Fibroblast of skin of abdomen (primary cell): ENCODE measurements at regions not wholly inside any gene's neighbourhood (a gene's known extent, or its start where the extent isn't known, plus 50 kb on each side); places are given as distances from the start of the nearest gene placed in this dataset.

Experiments
- DNase-seq: peaks from one replicate; pipeline ENCODE4 v3.0.0-alpha.2; 2013

DNA sequence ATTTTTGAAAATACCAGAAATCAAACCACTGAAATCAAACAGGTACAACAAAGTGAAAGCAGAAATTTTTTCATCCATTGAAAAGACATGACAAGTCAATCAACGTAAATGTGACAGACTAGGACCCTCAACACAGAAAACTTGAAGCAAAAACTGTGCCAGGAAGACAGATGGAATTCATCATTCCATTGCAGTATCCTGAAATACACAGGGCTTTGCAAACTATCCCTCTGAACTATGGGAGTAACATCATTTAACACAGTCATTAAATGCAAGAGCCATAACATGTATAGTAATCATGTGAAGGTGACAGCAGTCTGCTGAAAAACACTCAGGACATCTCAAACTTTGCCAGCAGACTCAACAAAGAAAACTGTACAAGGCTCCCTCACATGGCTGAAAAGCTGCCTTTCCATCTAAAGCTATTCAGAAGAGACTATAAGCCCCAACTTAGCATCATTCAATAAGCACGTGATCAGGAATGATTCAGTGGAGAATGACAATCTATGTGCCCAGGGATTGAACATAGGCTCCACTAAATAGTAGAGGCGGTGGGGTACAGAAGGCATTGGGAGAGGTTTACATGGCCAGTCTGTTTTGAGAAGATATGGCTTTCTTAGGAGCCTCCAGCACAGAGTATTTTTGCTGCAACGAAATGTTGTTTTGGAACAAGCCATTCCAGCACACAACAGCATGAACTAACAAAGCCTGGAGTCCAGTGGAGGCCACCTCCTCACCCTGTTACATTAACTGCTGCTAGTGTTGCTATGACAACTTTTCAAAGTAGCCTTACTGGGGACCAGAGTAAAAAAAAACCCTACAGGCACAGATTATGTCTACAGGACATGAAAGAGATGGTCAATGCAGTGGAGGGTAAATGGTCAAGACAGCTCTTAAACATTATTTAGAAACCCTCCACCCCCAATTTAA, 274.5 kb upstream of the NOCT start:
- no peak for DNase-seq

DNA sequence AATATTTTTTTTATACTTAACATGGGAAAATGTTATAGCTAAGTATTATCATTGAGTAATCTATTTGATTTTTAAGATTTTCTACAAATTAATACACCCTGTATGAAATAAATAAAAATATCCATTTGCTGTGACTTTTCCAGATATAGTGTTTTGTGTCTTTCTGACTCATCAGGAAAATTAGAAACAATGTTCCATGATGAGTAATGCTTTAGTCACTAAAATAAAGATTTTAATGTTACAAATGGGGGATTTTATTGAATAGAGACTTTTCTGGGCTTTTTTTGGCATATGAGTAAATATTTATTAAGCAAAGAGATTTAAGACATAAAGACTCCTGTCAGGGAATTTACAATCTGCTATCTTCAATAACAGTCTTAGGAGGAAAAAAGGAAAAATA, 279.2 kb upstream of the NOCT start:
- DNase-seq: peak; percentile 39

DNA sequence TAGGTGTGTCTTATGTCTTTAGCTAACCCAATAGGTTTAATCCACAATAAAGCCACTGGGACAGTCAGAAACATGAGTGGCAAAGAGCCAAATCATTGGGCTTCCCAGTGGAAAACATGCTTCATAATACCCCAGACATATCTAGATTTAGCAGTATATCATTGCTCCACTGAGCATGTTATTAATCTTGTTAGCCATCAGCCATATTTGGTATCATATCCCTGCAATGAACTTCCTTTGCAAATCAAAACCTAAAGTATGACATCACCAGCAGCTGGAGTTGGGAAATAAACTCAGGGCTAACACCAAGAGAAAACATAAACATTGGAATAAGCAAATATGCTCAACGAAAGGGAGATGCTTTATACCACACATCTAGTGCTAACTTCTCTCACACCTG, 280.8 kb upstream of the NOCT start:
- DNase-seq: peak; percentile 64

DNA sequence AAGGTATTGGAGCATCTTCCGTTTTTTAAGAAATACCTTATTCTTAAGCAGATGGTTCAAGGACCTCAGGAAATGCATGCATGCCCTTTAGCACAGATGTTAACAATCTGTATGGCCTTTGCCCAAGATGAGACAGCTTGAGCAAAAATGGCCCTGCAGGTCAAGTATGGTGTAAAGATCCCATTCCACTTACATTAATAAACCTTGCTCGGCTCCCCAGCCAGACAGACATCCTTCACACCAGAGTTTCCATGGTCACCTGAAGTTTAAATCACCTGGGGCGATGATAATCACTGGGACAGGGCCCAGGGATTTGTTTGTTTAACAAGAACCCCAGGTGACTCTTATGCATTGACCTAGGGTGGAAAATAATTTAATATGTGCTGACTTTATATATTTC, 287.0 kb upstream of the NOCT start:
- DNase-seq: no peak

DNA sequence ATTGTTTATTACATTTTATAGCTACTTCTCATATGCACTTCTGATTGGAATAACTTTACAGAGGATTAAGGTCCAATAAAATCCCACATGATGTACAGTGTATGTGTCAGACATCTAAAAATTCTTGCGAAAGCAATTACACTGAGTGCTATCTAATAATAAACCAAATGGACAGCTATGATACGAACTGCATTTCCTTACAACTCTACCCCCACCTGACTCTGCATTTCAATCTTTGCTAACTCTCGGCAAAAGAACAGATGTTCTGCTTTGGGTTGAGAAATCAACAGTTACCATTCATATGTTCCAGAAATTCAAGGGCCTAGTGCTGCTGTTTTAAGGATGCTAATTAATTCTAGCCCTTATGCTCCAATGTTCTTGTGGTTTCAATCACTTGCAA, 287.9 kb upstream of the NOCT start:
- peak; percentile 50 for DNase-seq

DNA sequence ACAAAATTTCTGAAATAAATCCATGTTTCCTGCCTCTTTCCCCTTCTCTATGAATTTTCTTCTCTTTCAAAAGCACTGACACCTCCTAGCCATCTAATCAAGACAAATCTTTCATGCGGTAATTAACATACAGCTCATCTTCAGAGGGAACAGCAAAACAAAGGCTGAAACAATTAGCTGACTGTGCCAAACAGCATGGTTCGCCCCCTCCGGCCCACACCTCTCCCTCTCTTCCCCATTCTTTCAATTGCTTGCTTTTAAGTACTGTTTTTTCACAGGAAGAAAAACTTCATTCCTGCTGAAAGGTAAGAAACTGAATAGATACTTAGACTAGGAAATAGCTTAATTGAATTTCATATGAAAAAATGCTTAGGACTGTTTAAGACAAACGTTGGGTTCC, 291.1 kb upstream of the NOCT start:
- DNase-seq: no peak

DNA sequence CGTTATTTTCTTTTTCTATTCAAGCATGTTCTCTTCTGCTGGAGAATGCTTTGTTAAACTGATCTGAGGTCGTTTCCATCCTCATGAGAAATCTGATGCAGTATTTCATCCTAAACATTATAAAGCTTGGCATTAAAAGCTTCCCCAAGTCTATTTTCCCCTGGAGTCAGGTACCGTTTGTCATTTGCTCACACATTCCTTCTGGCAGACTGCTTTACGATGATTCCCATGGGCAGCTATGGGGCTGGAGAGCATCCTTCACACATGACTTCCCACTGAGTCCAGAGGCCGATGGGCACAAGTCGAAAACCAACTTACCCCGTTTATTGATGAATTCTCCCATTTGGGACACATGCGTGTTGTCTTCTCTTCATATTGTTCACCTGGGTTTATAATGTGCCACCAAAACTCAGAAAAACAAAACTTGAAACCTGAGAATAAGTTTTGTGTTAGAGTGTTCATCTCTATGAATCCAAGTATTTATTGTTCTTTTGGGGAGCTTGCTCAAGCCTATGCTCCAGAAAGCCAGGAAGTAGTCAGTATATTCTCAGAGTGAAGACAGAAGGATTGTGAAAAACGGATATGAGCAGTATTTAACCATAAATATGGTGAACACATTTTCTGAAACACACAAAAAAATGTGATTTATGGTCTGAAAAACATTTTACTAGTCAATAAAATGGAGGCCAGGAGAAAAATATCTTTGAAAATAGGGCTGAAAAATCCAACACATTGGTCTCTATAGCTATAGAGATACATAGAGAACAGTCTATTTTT, 298.8 kb upstream of the NOCT start:
- DNase-seq: peak; percentile 31

DNA sequence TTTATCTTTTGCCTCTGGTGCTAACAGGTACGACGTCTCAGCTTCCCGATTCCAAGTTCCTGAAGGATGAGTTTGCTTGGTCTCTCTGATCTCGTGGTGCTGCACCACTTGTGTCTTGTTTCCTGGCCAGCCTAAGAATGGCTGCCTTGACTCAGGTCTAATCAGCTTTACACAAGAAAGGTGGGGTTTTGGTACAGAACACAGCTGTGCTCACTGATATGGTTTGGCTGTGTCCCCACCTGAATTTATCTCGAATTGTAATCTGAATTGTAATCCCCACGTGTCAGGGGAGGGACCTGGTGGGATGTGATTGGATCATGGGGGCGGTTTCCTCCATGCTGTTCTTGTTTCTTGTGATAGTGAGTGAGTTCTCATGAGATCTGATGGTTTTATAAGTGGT, 305.3 kb upstream of the NOCT start:
- no peak for DNase-seq

DNA sequence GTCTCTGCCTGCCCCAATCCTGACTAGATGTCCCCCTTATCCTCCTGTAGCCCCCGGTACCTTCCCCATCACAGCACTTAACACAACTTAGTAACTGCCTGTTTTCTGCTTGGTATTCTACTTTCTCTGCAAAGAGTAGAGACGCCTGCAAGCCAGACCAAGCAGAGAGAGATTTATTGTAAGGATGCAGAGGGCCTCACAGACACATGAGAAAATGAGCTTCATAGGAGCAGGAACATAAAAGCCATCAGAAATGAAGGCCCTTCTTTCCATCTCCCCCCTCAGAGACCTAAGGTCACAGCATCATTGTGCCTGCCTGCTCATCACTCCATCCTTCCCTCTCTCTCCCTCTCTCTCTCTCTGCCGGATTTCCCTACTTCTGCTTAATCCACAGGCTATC, 305.7 kb upstream of the NOCT start:
- no peak for DNase-seq

DNA sequence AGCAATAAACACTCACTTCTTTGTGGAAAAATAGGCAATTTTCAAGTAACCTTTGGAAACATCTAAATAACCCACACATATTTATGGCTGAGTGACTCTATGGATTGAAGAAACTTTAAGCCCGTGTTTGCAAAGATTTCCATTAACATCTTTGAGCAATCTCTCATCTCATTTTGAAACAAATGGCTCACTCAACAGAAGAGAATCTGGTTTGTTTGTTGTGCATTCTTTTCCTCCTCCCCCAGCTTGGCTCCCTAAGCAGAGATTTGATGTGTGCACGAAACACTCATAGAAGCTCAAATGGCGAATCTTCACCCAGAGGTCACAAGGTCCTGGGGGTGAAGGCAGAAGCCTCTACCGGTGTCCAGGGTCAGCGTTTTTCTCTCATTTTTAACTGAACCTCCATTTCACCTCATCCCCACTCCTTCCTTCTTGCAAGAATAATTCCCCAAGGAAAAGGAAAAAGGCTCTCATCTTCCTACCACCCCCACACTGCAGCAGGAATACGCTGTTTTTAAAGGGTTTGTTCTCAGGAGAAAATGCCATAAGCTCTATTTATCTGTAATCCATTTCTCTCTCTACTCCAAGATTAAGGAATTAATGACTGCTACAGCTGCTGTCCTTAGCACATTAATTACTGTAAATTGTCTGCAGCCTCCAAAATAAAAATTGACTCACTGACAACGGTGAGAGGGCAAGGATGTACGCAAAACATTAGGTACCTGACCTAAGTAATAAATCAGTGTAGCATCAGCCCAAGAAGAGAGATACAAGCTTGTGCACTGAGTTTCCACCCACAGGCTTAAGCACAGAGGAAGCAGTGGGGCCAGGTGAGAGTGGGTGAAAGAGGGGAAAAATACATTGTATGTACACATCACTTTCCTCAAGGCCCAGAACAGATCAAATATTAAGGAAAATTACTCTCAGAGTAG, 307.6 kb upstream of the NOCT start:
- no peak for DNase-seq

DNA sequence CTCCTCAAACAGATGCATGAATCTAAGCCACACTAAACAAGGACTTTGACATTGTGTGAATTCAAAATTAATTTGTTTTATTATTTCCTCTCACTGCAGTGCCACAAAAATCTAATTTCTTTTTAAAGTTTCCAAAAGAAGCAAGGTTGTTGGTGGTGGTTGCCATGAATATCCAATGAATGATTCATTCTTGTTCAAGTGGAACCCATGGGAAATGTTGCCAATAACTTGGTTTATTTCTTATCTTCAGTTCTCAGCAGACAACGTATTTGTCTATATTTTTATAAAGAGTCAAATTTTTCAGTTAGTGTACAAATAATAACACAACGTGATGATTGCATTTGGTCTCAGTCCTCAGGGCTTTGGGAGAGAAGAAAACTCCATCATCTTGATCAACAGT, 309.4 kb upstream of the NOCT start:
- DNase-seq: no peak

DNA sequence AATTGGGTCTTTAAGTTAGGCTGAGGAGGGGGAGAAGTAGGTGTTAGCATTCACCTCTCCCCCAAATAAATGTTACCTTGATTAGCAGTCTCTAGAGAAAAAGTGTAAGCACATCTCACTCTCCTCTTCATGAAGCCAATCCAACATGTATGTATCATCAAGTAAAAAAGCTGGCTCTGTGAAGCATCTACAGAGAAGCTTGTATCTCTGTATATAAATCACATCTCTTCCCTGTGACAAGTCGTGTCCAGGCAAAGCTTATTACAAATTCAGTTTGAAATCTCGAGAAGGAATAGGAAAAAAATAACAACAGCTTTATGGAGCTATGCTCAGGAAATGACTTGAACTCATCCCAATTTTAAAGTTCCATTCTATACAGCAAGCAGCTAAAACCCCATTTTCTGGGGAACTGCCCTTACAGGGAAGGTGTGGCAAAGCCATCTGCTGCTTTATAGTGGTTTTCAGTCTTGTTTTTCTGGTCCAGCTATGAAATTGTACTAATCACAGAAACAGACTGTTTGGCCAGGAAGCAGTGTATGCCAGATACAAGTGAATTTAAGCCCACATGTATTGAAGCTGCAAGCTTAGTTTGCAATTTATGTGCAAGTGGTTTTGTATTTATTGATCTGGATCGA, 313.3 kb upstream of the NOCT start:
- DNase-seq: no peak

DNA sequence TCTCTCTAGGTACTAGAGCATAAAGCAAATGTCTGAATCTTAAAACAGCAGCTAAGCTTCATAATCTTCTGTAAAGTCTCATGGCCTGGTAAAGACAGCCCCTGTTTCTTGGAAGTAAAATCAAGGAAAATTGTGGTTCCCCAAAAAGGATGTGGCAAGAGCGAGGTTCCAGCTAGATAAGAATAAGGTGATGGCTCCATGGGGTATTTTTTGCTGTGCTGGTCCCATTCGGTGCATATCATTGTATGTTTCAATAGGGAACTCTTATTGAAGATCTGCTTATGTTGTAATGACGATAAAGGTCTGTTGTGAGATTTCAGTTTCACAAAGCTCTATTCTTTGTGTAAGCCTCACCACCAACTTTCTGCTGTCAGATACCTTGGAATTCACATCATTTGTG, 316.9 kb upstream of the NOCT start:
- DNase-seq: no peak

DNA sequence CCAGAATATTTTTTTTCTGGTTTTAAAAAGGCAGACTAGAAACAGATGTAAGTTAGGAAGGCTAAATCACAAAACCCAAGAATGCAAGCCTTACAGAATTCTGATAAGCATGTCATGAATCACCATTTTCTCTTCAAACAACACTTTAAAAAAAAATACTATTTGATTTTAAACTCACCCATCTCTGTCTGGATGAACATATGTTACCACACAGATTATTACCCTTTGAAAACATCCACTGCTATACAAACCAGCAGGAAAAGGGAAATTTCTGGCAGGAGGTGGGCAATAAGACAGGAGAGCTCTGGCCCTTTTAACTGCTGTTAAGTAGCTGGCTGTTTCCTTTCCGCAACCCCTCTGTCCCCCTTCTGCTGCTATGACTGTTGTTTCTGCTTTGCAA, 317.7 kb upstream of the NOCT start:
- DNase-seq: peak; percentile 67

DNA sequence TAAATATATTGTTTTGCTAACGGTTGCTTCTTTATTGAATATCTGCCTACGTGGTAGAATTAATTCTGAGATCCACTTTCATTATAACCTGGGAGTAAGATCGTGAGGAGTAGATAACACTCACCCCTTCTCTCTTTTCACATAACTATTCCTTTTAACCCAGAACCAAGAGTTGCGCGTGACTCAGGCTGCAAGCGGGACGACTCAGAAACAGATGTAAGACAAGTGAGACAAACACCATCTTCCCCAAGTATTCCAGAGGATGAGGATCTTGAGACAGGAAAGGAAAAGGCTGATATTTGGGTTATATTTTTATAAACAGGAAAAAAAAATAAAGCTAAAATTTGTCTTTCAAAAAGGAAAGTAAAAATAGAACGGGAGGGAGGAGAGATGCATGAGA, 318.8 kb upstream of the NOCT start:
- no peak for DNase-seq

DNA sequence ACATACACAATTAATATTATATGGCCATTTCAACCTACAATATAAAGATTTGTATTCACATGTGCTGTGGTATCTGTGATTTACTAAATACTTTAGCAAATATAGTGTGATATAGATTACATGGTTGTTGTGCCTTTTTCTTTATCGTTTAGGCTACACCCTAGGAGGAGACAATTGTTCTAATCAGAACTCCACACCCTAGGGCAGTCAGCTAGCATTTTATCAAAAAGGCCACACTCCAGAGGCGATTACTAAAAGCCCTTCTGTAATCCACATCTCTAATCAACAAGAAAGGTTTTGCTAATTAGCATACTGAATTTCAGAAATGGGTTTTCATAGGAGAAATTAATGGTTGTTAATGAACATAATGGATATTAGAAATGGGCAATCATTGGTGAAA, 319.5 kb upstream of the NOCT start:
- no peak for DNase-seq

DNA sequence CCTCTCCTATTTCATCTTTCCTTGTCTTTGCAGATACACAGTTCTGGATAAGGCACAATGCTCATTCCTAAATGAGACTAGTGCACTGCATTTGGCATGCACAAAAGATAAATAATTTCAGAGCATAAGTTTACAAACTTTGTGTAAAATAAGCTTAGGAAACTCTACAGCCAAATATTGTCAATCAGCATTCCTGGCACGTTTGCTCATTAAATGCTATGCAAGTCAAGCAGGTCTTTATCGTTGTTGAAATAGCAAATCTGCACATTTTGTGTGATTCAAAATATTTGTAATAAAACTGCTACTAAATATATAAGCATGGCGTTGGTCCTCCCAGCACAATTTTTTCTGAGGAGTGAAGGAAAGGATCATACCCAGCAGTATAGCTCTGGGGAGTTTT, 322.1 kb upstream of the NOCT start:
- DNase-seq: no peak

DNA sequence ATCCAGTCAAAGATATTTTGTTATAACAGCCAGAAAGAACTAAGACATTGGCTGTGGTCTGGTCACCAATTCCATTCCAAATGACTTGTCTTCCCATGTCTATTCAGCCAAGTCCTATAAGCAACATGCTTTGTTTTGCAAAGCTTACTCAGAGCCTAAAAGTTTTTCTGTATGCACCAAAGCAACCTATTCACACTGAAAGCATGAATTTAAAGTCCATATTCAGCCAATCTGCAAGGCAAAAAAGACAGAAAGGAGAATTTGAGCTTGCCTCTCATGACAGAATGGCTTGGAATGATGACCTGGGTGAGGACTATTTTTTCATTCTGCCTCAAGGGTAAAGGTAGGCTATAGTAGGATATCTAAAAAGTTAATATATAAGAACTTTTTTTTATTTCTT, 323.2 kb upstream of the NOCT start:
- no peak for DNase-seq

DNA sequence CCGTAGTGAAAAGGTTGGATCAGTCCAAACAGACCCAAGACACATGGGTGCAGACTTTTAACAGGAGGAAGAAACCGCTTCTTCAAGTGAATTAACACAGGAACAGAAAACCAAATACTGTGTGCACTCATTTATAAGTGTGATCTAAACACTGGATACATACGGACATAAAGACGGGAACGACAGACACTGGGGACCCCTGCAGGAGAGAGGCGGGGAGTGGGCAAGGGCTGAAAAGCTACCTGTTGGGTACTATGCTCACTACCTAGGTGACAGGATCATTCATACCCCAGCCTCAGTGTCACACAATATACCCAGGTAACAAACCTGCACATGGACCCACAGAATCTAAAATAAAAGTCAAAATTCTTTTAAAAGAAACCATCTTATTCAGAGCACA, 326.0 kb upstream of the NOCT start:
- DNase-seq: no peak

DNA sequence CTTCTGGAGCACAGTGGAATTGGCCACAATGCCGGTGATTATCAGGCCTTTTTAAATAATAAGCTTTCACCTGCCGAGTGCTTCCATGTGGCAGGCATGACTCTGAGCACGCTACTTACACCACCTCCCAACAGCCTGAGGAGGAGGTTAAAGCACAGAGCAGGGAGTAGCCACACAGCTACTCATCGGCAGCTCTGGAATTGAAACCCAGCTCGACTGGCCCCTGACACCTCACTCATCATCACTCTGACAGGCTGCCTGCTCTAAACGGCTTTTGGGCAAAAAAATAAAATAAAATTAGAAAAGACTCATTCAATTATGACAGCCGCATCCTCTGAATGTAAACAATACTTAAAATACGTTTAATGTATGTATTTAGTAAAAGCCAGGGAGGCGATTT, 326.4 kb upstream of the NOCT start:
- DNase-seq: peak; percentile 31

DNA sequence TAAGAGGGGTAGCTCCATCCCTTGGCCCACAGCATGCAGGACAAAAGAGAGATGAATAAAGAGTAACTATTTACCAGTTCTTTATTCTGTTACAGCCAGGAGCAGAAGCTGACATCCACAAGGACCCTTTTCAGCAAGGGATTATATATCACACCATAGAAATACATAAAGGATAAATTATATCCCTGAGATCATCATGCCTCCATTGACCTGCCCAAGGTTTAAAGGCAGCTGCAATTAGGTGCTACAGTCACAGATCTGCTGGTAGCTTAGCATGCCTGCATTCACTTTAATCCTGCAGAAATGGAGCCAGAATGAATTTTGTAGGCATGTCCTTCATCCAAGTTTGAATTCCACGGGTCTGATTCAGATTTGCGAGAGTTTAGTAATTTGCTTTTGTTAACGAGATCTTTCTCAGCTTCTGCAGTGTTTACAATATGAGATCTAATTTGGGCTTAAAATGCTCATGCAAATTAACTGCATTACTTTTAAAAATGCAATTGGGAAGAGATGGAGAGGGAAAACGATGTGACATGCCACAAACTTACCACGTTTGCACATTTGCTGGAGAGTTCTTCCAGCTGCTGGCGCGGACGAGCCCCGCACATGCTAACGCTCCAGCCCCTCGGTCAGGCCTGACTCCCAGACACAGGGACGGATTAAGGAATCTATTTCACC, 327.0 kb upstream of the NOCT start:
- peak; percentile 31 for DNase-seq
